ENCODE measurements at regions not wholly inside any gene's neighbourhood (a gene's known extent, or its start where the extent isn't known, plus 50 kb on each side); places are given as distances from the start of the nearest gene placed in this dataset.

- Histone ChIP-seq H3K9me3 (replicated peaks; ENCODE audit: insufficient read depth, low read length) (no peaks in the 10 kb centered on the region), H4K20me1 (ENCODE audit: insufficient read depth, low read length) (no peaks in the 10 kb centered on the region), H3K4me2 (ENCODE audit: low read depth, low read length) (no peak overlapping the region), H3K27ac (ENCODE audit: low read length) (no peak overlapping the region), H3K36me3 (replicated peaks; ENCODE audit: insufficient read depth, low read length) (no peaks in the 10 kb centered on the region), H3K27me3 (replicated peaks; ENCODE audit: insufficient read depth, low read length) (no peaks in the 10 kb centered on the region), H3F3A (ENCODE audit: insufficient read depth, low read length) (no peaks in the 10 kb centered on the region), H3K4me3 (ENCODE audit: low read length) (no peak overlapping the region), H2AFZ (ENCODE audit: low read length) (no peak overlapping the region), H3K9me2 (replicated peaks; ENCODE audit: insufficient read depth, low read length) (no peaks in the 10 kb centered on the region), H3K9ac (ENCODE audit: low read length) (no peak overlapping the region), H3K79me2 (ENCODE audit: low read length) (no peaks in the 10 kb centered on the region), H3K4me1 (ENCODE audit: low read length) (peaks cover 14% of the 10 kb centered on the region)
- no peak for TF ChIP-seq EZH2 (optimal IDR thresholded peaks at IDR 0.05; ENCODE audit: low read depth, low read length)
- no peak for DNase-seq
Observed at GRCh38 chr9:129230302-129230701, 52.2 kb upstream of the IER5L start.

All from MM.1S (cell line).